ENCODE measurements at regions not wholly inside any gene's neighbourhood (a gene's known extent, or its start where the extent isn't known, plus 50 kb on each side); places are given as distances from the start of the nearest gene placed in this dataset.

- Histone ChIP-seq H3K79me2 (ENCODE audit: insufficient read depth, low read length) (no peaks in the 10 kb centered on the region), H4K20me1 (ENCODE audit: insufficient read depth, low read length) (no peaks in the 10 kb centered on the region), H3K4me2 (ENCODE audit: low read length) (no peak overlapping the region), H2AFZ (ENCODE audit: low read depth, low read length) (no peak overlapping the region), H3K27me3 (ENCODE audit: insufficient read depth, low read length) (no peaks in the 10 kb centered on the region), H3K4me3 (ENCODE audit: insufficient read depth, low read depth, low read length) (no peak overlapping the region), H3K9me3 (ENCODE audit: insufficient read depth, low read depth, low read length) (no peaks in the 10 kb centered on the region), H3K4me1 (ENCODE audit: insufficient read depth, low read length) (no peaks in the 10 kb centered on the region), H3K27ac (ENCODE audit: low read depth, low read length) (no peak overlapping the region), H3K36me3 (ENCODE audit: insufficient read depth, low read length) (no peaks in the 10 kb centered on the region), H3K9ac (ENCODE audit: low read length) (no peak overlapping the region)
- no peak for FAIRE-seq
- Mint-ChIP-seq H3K27ac (ENCODE audit: unreplicated experiment) (no peak overlapping the region), H3K36me3 (ENCODE audit: low read depth, unreplicated experiment) (peaks cover 2% of the 10 kb centered on the region), H3K9me3 (ENCODE audit: unreplicated experiment) (peaks cover 27% of the 10 kb centered on the region), H3K27me3 (ENCODE audit: low read depth, unreplicated experiment) (peaks cover 3% of the 10 kb centered on the region), H3K4me1 (ENCODE audit: low read depth, unreplicated experiment) (no peaks in the 10 kb centered on the region), H3K4me3 (ENCODE audit: unreplicated experiment) (no peak overlapping the region)
- TF ChIP-seq CTCF (IDR thresholded peaks at IDR 0.05; ENCODE audit: insufficient read depth, low read depth, low read length) = no peak
- TF ChIP-seq EZH2 (IDR thresholded peaks at IDR 0.05; ENCODE audit: insufficient read depth, low read length) = no peak
- DNase-seq (ENCODE audit: low read depth) = no peak
Measured at GRCh38 chr16:11482946-11483748, 103.6 kb downstream of the LITAF start.

- H3K9me3 ChIP-seq (ENCODE audit: insufficient read depth, low read depth, low read length) = no peaks in the 10 kb centered on the region
- H3K9ac ChIP-seq (ENCODE audit: low read length) = no peak overlapping the region
- DNase-seq (ENCODE audit: low read depth) = no peak
- Mint-ChIP-seq H3K4me1 (ENCODE audit: low read depth, unreplicated experiment) (no peaks in the 10 kb centered on the region), H3K36me3 (ENCODE audit: low read depth, unreplicated experiment) (peaks cover 3% of the 10 kb centered on the region), H3K27me3 (ENCODE audit: low read depth, unreplicated experiment) (peaks cover 3% of the 10 kb centered on the region), H3K9me3 (ENCODE audit: unreplicated experiment) (peaks cover 22% of the 10 kb centered on the region), H3K27ac (ENCODE audit: unreplicated experiment) (no peak overlapping the region), H3K4me3 (ENCODE audit: unreplicated experiment) (no peak overlapping the region)
- H4K20me1 ChIP-seq (ENCODE audit: insufficient read depth, low read length) = no peaks in the 10 kb centered on the region
- TF ChIP-seq CTCF (IDR thresholded peaks at IDR 0.05; ENCODE audit: insufficient read depth, low read depth, low read length) (no peak), EZH2 (IDR thresholded peaks at IDR 0.05; ENCODE audit: insufficient read depth, low read length) (no peak)
- no peaks in the 10 kb centered on the region for H3K4me1 ChIP-seq (ENCODE audit: insufficient read depth, low read length)
- H3K79me2 ChIP-seq (ENCODE audit: insufficient read depth, low read length) = no peaks in the 10 kb centered on the region
- peaks cover 3% of the 10 kb centered on the region for H3K27me3 ChIP-seq (ENCODE audit: insufficient read depth, low read length)
- no peaks in the 10 kb centered on the region for H3K36me3 ChIP-seq (ENCODE audit: insufficient read depth, low read length)
- H3K4me3 ChIP-seq (ENCODE audit: insufficient read depth, low read depth, low read length) = no peak overlapping the region
- H2AFZ ChIP-seq (ENCODE audit: low read depth, low read length) = peak overlapping the region; percentile 35
- no peak overlapping the region for H3K27ac ChIP-seq (ENCODE audit: low read depth, low read length)
- no peak for FAIRE-seq
- H3K4me2 ChIP-seq (ENCODE audit: low read length) = no peak overlapping the region
Measured at GRCh38 chr16:11484691-11485258, 101.9 kb downstream of the LITAF start.

- H4K20me1 ChIP-seq (ENCODE audit: insufficient read depth, low read length) = no peaks in the 10 kb centered on the region
- no peak overlapping the region for H3K9ac ChIP-seq (ENCODE audit: low read length)
- no peak overlapping the region for H3K4me3 ChIP-seq (ENCODE audit: insufficient read depth, low read depth, low read length)
- no peaks in the 10 kb centered on the region for H3K79me2 ChIP-seq (ENCODE audit: insufficient read depth, low read length)
- no peaks in the 10 kb centered on the region for H3K9me3 ChIP-seq (ENCODE audit: insufficient read depth, low read depth, low read length)
- FAIRE-seq (no peak), DNase-seq (ENCODE audit: low read depth) (no peak)
- no peaks in the 10 kb centered on the region for H3K4me1 ChIP-seq (ENCODE audit: insufficient read depth, low read length)
- TF ChIP-seq EZH2 (IDR thresholded peaks at IDR 0.05; ENCODE audit: insufficient read depth, low read length) (no peak), CTCF (IDR thresholded peaks at IDR 0.05; ENCODE audit: insufficient read depth, low read depth, low read length) (no peak)
- Mint-ChIP-seq H3K27ac (ENCODE audit: unreplicated experiment) (no peak overlapping the region), H3K36me3 (ENCODE audit: low read depth, unreplicated experiment) (peaks cover 4% of the 10 kb centered on the region), H3K9me3 (ENCODE audit: unreplicated experiment) (peaks cover 21% of the 10 kb centered on the region), H3K4me1 (ENCODE audit: low read depth, unreplicated experiment) (no peaks in the 10 kb centered on the region), H3K4me3 (ENCODE audit: unreplicated experiment) (no peak overlapping the region), H3K27me3 (ENCODE audit: low read depth, unreplicated experiment) (peaks cover 3% of the 10 kb centered on the region)
- no peaks in the 10 kb centered on the region for H3K36me3 ChIP-seq (ENCODE audit: insufficient read depth, low read length)
- H2AFZ ChIP-seq (ENCODE audit: low read depth, low read length) = no peak overlapping the region
- peaks cover 3% of the 10 kb centered on the region for H3K27me3 ChIP-seq (ENCODE audit: insufficient read depth, low read length)
- no peak overlapping the region for H3K4me2 ChIP-seq (ENCODE audit: low read length)
- H3K27ac ChIP-seq (ENCODE audit: low read depth, low read length) = no peak overlapping the region
Measured at GRCh38 chr16:11485676-11486075, 101.0 kb downstream of the LITAF start.

All from astrocyte (in vitro differentiated cells and primary cell).